Lower leg skin (tissue), 4 donors: ENCODE measurements at regions not wholly inside any gene's neighbourhood (a gene's known extent, or its start where the extent isn't known, plus 50 kb on each side); places are given as distances from the start of the nearest gene placed in this dataset.

Source experiments
- DNase-seq, 2 donors: peaks; one replicate each; pipeline ENCODE4 v3.0.0-alpha.2; 2019; ENCODE audit warnings: low spot score in 2 of 2
- H3K4me3 ChIP-seq: fragments of 200-600 bp; sonication (generic); 2 replicates; pipeline ENCODE4 v1.5.1; 2017; ENCODE audit warnings: mild to moderate bottlenecking, low read depth; ENCODE audit not compliant: poor library complexity, severe bottlenecking
- CTCF ChIP-seq, 3 donors: fragments of 450-650 bp; IDR thresholded peaks; one replicate each; pipeline ENCODE4 v1.5.1; 2016; ENCODE audit warnings: antibody characterized with exemption in 3 of 3, mild to moderate bottlenecking in 3 of 3, moderate library complexity in 2 of 3
- POLR2A ChIP-seq, 2 donors: fragments of 450-650 bp; IDR thresholded peaks; one replicate each; pipeline ENCODE4 v1.6.1; 2016 to 2017; ENCODE audit warnings: antibody characterized with exemption in 2 of 2, mild to moderate bottlenecking in 1 of 2, moderate library complexity in 1 of 2
- WGBS, 2 donors: methylation state at CpG; one replicate each; pipeline ENCODE4 v1.1.5; 2018; 5-methylcytosine and 5-hydroxymethylcytosine counted together
- intact Hi-C: fragments of 100-400 bp; cut with DNase I; formaldehyde crosslinking; loops from one replicate; pipeline ENCODE4 v1.15.0; 2023; ENCODE audit warnings: low total_unique reads

GRCh38 chr6:21912151-21912832 lies 318.7 kb downstream of the SOX4 start:
- no peak for DNase-seq
- intact Hi-C loops: no loop called here
- no peak for TF ChIP-seq CTCF (IDR thresholded peaks at IDR 0.05)
- no peak for TF ChIP-seq POLR2A (IDR thresholded peaks at IDR 0.05)
- no peak overlapping the region for H3K4me3 ChIP-seq
- WGBS, 2 donors: 77 to 78% methylated on average over 5 of the region's 5 CpGs

GRCh38 chr6:21914121-21914973 lies 320.8 kb downstream of the SOX4 start:
- intact Hi-C loops: no loop called here
- H3K4me3 ChIP-seq: no peak overlapping the region

GRCh38 chr6:21915707-21916260 lies 322.2 kb downstream of the SOX4 start:
- H3K4me3 ChIP-seq: no peak overlapping the region

More at GRCh38 chr6:21914121-21914973, 320.8 kb downstream of the SOX4 start:
- TF ChIP-seq CTCF (IDR thresholded peaks at IDR 0.05) (no peak), POLR2A (IDR thresholded peaks at IDR 0.05) (no peak)
- 34 to 35% methylated on average over 8 of the region's 8 CpGs for WGBS, 2 donors
- DNase-seq: peak in 1 of 2 donors; percentile 41

GRCh38 chr6:21918041-21918440 lies 324.5 kb downstream of the SOX4 start:
- 59 to 63% methylated on average over 7 of the region's 7 CpGs for WGBS, 2 donors
- no peak for DNase-seq
- no peak overlapping the region for H3K4me3 ChIP-seq
- intact Hi-C loops: no loop called here
- TF ChIP-seq CTCF (IDR thresholded peaks at IDR 0.05): no peak

More at GRCh38 chr6:21915707-21916260, 322.2 kb downstream of the SOX4 start:
- WGBS, 2 donors: 21 to 44% methylated on average over 1 of the region's 1 CpG
- no peak for TF ChIP-seq CTCF (IDR thresholded peaks at IDR 0.05)
- no peak for TF ChIP-seq POLR2A (IDR thresholded peaks at IDR 0.05)
- intact Hi-C loops: no loop called here
- DNase-seq: no peak

- intact Hi-C loops: no loop called here
- DNase-seq: no peak
- WGBS, 2 donors: 66 to 69% methylated on average over 4 of the region's 4 CpGs
- no peak overlapping the region for H3K4me3 ChIP-seq
- TF ChIP-seq CTCF (IDR thresholded peaks at IDR 0.05): no peak
- no peak for TF ChIP-seq POLR2A (IDR thresholded peaks at IDR 0.05)
Observed at GRCh38 chr6:21918666-21919065, 325.1 kb downstream of the SOX4 start.
